Endothelial cell of umbilical vein (primary cell): ENCODE measurements at regions not wholly inside any gene's neighbourhood (a gene's known extent, or its start where the extent isn't known, plus 50 kb on each side); places are given as distances from the start of the nearest gene placed in this dataset.

ENCODE experiments used
- BruUV-seq: library from RNA; stranded (reverse); fragments of 400-500 nt; replicated peaks from 2 replicates; lab custom pipeline; 2021; lab: Mats Ljungman, UMichigan
- CTCF ChIA-PET: fragments of 300-600, 350-600 bp; sonication (Branson Sonifier 250); formaldehyde crosslinking; loops from one replicate; lab custom pipeline; 2021; ENCODE audit warnings: antibody characterized with exemption, inconsistent platforms; lab: Charles Lee
- POLR2A ChIA-PET: fragments of 300-600, 350-600 bp; sonication (Branson Sonifier 250); formaldehyde crosslinking; loops from one replicate; lab custom pipeline; 2021; ENCODE audit warnings: antibody characterized with exemption, inconsistent platforms; lab: Charles Lee
- DNase-seq: peaks from one replicate; pipeline ENCODE4 v3.0.0-alpha.2; 2011; ENCODE audit warnings: low read depth, low spot score
- FAIRE-seq: peaks from 2 replicates; lab custom pipeline; 2011; peaks lifted over from hg19 to GRCh38; lab: Jason Lieb, UNC
- H2AFZ ChIP-seq: 2 replicates; pipeline ENCODE4 v1.6.0; 2012; ENCODE audit warnings: low read depth, low read length, control low read depth, inconsistent platforms
- H3K27ac ChIP-seq: 2 replicates; pipeline ENCODE4 v1.5.1; 2011; ENCODE audit warnings: low read depth, mild to moderate bottlenecking, control low read depth, low read length, moderate library complexity; ENCODE audit not compliant: insufficient read depth
- H3K27me3 ChIP-seq, 2 experiments: 2 replicates each; pipeline versions ENCODE4 v1.6.0 to v1.6.1; 2011; ENCODE audit warnings: low read length in 2 of 2, mixed read lengths in 1 of 2; ENCODE audit not compliant: control insufficient read depth in 2 of 2, insufficient read depth in 2 of 2
- H3K36me3 ChIP-seq, 2 experiments: 2 replicates in 1 of 2; 3 replicates in 1 of 2; pipeline ENCODE4 v1.5.1; 2011; ENCODE audit warnings: low read length in 2 of 2, mild to moderate bottlenecking in 1 of 2, moderate library complexity in 1 of 2; ENCODE audit not compliant: control insufficient read depth in 2 of 2, insufficient read depth in 2 of 2; ENCODE audit errors: extremely low read depth in 1 of 2
- H3K4me1 ChIP-seq: 3 replicates; pipeline ENCODE4 v1.5.1; 2011; ENCODE audit warnings: mild to moderate bottlenecking, low read length; ENCODE audit not compliant: control insufficient read depth, insufficient read depth; ENCODE audit errors: extremely low read depth
- H3K4me2 ChIP-seq: 2 replicates; pipeline ENCODE4 v1.6.1; 2011; ENCODE audit warnings: low read length, control low read depth, mixed read lengths; ENCODE audit not compliant: insufficient read depth
- H3K4me3 ChIP-seq, 3 experiments: fragments of 200-600 bp in 1 of 3; sonication (generic), shearing (Covaris generic) in 1 of 3; replicated peaks in 1 of 3; 2 replicates each; pipeline ENCODE4 v1.5.1; 2011 to 2016; ENCODE audit warnings: control low read depth in 3 of 3, low read length in 3 of 3, mild to moderate bottlenecking in 2 of 3, inconsistent platforms in 1 of 3, low read depth in 1 of 3, moderate library complexity in 1 of 3; ENCODE audit not compliant: insufficient read depth in 1 of 3
- H3K79me2 ChIP-seq: 2 replicates; pipeline ENCODE4 v1.6.0; 2012; ENCODE audit warnings: low read length, inconsistent platforms; ENCODE audit not compliant: control insufficient read depth, insufficient read depth
- H3K9ac ChIP-seq: replicated peaks from 2 replicates; pipeline ENCODE3; 2011; ENCODE audit warnings: low read length, control low read depth; ENCODE audit not compliant: insufficient read depth; ENCODE audit errors: extremely low read depth
- H3K9me1 ChIP-seq: replicated peaks from 3 replicates; pipeline ENCODE4 v1.6.0; 2011; ENCODE audit warnings: mild to moderate bottlenecking, low read length; ENCODE audit not compliant: control insufficient read depth, insufficient read depth; ENCODE audit errors: extremely low read depth
- H3K9me3 ChIP-seq: replicated peaks from 2 replicates; pipeline ENCODE4 v1.5.1; 2012; ENCODE audit warnings: low read length, inconsistent platforms; ENCODE audit not compliant: control insufficient read depth, insufficient read depth
- H4K20me1 ChIP-seq: replicated peaks from 2 replicates; pipeline ENCODE3; 2011; ENCODE audit warnings: mild to moderate bottlenecking, low read length; ENCODE audit not compliant: control insufficient read depth, insufficient read depth; ENCODE audit errors: extremely low read depth
- CTCF ChIP-seq, 2 donors: IDR thresholded peaks; 1 replicate in 1 of 2; 2 replicates in 1 of 2; pipeline ENCODE4 v1.5.1; 2011; ENCODE audit warnings: low read length in 2 of 2, mild to moderate bottlenecking in 2 of 2, moderate library complexity in 2 of 2, control low read depth in 1 of 2, inconsistent platforms in 1 of 2, low read depth in 1 of 2; ENCODE audit not compliant: insufficient read depth in 1 of 2; ENCODE audit errors: extremely low read depth in 1 of 2
- EZH2 ChIP-seq: IDR thresholded peaks from 2 replicates; pipeline ENCODE4 v1.6.1; 2012; ENCODE audit warnings: borderline replicate concordance, low read depth, mild to moderate bottlenecking, moderate library complexity, low read length, inconsistent platforms; ENCODE audit not compliant: severe bottlenecking
- FOS ChIP-seq: IDR thresholded peaks from 2 replicates; pipeline ENCODE4 v1.6.1; 2011; ENCODE audit warnings: mild to moderate bottlenecking, low read length, moderate library complexity, borderline replicate concordance; ENCODE audit not compliant: insufficient read depth
- GATA2 ChIP-seq: IDR thresholded peaks from 2 replicates; pipeline ENCODE4 v1.7.0; 2011; ENCODE audit warnings: low read depth, mild to moderate bottlenecking, moderate library complexity, mixed read lengths, low read length; ENCODE audit not compliant: insufficient read length, insufficient read depth
- JUN ChIP-seq: IDR thresholded peaks from 2 replicates; pipeline ENCODE4 v1.6.1; 2011; ENCODE audit warnings: borderline replicate concordance, low read depth; ENCODE audit not compliant: insufficient read length, insufficient read depth
- MAX ChIP-seq: IDR thresholded peaks from 2 replicates; pipeline ENCODE4 v1.6.1; 2011; ENCODE audit not compliant: insufficient read depth, insufficient read length
- MYC ChIP-seq: IDR thresholded peaks from one replicate; pipeline ENCODE4 v1.6.1; 2011; ENCODE audit warnings: mild to moderate bottlenecking, low read depth, low read length
- POLR2A ChIP-seq: IDR thresholded peaks from 2 replicates; pipeline ENCODE4 v1.6.1; 2012; ENCODE audit warnings: low read depth, mild to moderate bottlenecking, control low read depth, low read length
- POLR2AphosphoS5 ChIP-seq: IDR thresholded peaks from 2 replicates; pipeline ENCODE4 v1.6.1; 2012; ENCODE audit warnings: low read depth, mild to moderate bottlenecking, control low read depth, low read length, moderate library complexity; ENCODE audit not compliant: insufficient read depth
- dilution Hi-C: fragments of 300-500 bp; cut with MboI; formaldehyde crosslinking; loops from one replicate; pipeline ENCODE4 v1.15.0; 2019; ENCODE audit warnings: low sequenced_read_pairs; ENCODE audit not compliant: extremely low pct_ligation_motif_present
- intact Hi-C: fragments of 100-400 bp; cut with micrococcal nuclease; formaldehyde crosslinking; loops from one replicate; pipeline ENCODE4 v1.10.0; 2022

GRCh38 chr2:144642856-144643255, 122.9 kb upstream of the ZEB2 start:
- Histone ChIP-seq H3K79me2 (no peaks in the 10 kb centered on the region), H3K36me3 (no peaks in the 10 kb centered on the region), H3K4me2 (no peak overlapping the region), H2AFZ (no peak overlapping the region), H3K27ac (no peak overlapping the region), H3K4me3 (no peak overlapping the region), H3K9ac (no peak overlapping the region), H4K20me1 (no peaks in the 10 kb centered on the region), H3K27me3 (no peaks in the 10 kb centered on the region), H3K4me1 (no peaks in the 10 kb centered on the region), H3K9me3 (no peaks in the 10 kb centered on the region), H3K9me1 (no peaks in the 10 kb centered on the region)
- no TSS peak for BruUV-seq
- no peak for TF ChIP-seq EZH2
- TF ChIP-seq POLR2A: no peak
- no peak for TF ChIP-seq POLR2AphosphoS5
- no peak for TF ChIP-seq JUN
- TF ChIP-seq GATA2: no peak
- TF ChIP-seq MAX: no peak
- no peak for TF ChIP-seq FOS
- no peak for TF ChIP-seq CTCF (IDR thresholded peaks at IDR 0.05; ENCODE audit: extremely low read depth in 1 of 2, insufficient read depth in 1 of 2, low read depth in 1 of 2, low read length in 2 of 2)
- TF ChIP-seq MYC: no peak
- dilution Hi-C loops (no loop called here), intact Hi-C loops (no loop called here)
- no peak for DNase-seq
- CTCF ChIA-PET: interaction anchor here (1.1 kb wide), 1 partner anchor 23 kb away, joined by 3 read pairs; no protein-coding TSS in a partner anchor
- FAIRE-seq: no peak
- POLR2A ChIA-PET: no interaction called here
